PC-3 (cell line): ENCODE measurements at regions not wholly inside any gene's neighbourhood (a gene's known extent, or its start where the extent isn't known, plus 50 kb on each side); places are given as distances from the start of the nearest gene placed in this dataset.
"Not testable (repeated sequence)": the region's sequence is repeated elsewhere in the genome, so short reads cannot be mapped to it uniquely, and the experiment has no call there.

Source experiments
- ATAC-seq: fragments of 200-7000 bp; cut with Tn5 transposase; 2 replicates; pipeline ENCODE4 v1.9.1; 2020; ENCODE audit warnings: mild to moderate bottlenecking, moderate library complexity
- BruUV-seq: library from RNA; stranded (reverse); fragments of 400-500 nt; replicated peaks from 2 replicates; lab custom pipeline; 2021; lab: Mats Ljungman, UMichigan
- CTCF ChIA-PET: fragments of 300-600 bp; sonication (Branson Sonifier 250); formaldehyde crosslinking; loops from one replicate; lab custom pipeline; 2022; ENCODE audit warnings: antibody characterized with exemption; lab: Charles Lee
- POLR2A ChIA-PET: fragments of 300-600 bp; sonication (Branson Sonifier 250); formaldehyde crosslinking; loops from one replicate; lab custom pipeline; 2022; ENCODE audit warnings: antibody characterized with exemption; ENCODE audit not compliant: unreplicated experiment; lab: Charles Lee
- DNase-seq: peaks from one replicate; pipeline ENCODE4 v3.0.0-alpha.2; 2015
- H2AFZ ChIP-seq: fragments of 300-600 bp; sonication (generic); 2 replicates; pipeline ENCODE4 v1.6.0; 2016; ENCODE audit warnings: antibody characterized with exemption, low read length
- H3F3A ChIP-seq: fragments of 300-600 bp; sonication (generic); one replicate; pipeline ENCODE4 v1.6.0; 2017; ENCODE audit warnings: antibody characterized with exemption, low read length, control low read depth, mild to moderate bottlenecking; ENCODE audit not compliant: unreplicated experiment
- H3K27ac ChIP-seq: fragments of 300-600 bp; sonication (generic); 2 replicates; pipeline ENCODE4 v1.5.1; 2016; ENCODE audit warnings: mild to moderate bottlenecking, low read length
- H3K27me3 ChIP-seq: fragments of 300-600 bp; sonication (generic); 2 replicates; pipeline ENCODE4 v1.6.1; 2016; ENCODE audit warnings: low read length, mixed read lengths
- H3K36me3 ChIP-seq: fragments of 300-600 bp; sonication (generic); 2 replicates; pipeline ENCODE4 v1.6.1; 2016; ENCODE audit warnings: low read depth, mixed run types, low read length, mixed read lengths
- H3K4me1 ChIP-seq: fragments of 300-600 bp; sonication (generic); 2 replicates; pipeline ENCODE4 v1.5.1; 2016; ENCODE audit warnings: low read length; ENCODE audit not compliant: insufficient read depth
- H3K4me2 ChIP-seq: fragments of 300-600 bp; sonication (generic); 2 replicates; pipeline ENCODE4 v1.6.0; 2016; ENCODE audit warnings: low read length
- H3K4me3 ChIP-seq: fragments of 300-600 bp; sonication (generic); 2 replicates; pipeline ENCODE4 v1.5.1; 2016; ENCODE audit warnings: mild to moderate bottlenecking, low read length, mixed read lengths
- H3K79me2 ChIP-seq: fragments of 300-600 bp; sonication (generic); 2 replicates; pipeline ENCODE4 v1.6.1; 2017; ENCODE audit warnings: low read length, mixed read lengths
- H3K9ac ChIP-seq: fragments of 300-600 bp; sonication (generic); 2 replicates; pipeline ENCODE4 v1.6.0; 2016; ENCODE audit warnings: mild to moderate bottlenecking, low read length
- H3K9me2 ChIP-seq: fragments of 300-600 bp; sonication (generic); replicated peaks from 2 replicates; pipeline ENCODE4 v1.6.1; 2016; ENCODE audit warnings: mixed run types, low read length, mixed read lengths
- H3K9me3 ChIP-seq: fragments of 300-600 bp; sonication (generic); 2 replicates; pipeline ENCODE4 v1.6.1; 2016; ENCODE audit warnings: low read length, mixed read lengths
- H4K20me1 ChIP-seq: fragments of 300-600 bp; sonication (generic); 2 replicates; pipeline ENCODE4 v1.6.1; 2016; ENCODE audit warnings: low read length, mixed read lengths
- CTCF ChIP-seq: fragments of 300-600 bp; sonication (generic); conservative IDR thresholded peaks from 2 replicates; pipeline ENCODE4 v1.5.1; 2017; ENCODE audit warnings: antibody characterized with exemption, low read depth, mild to moderate bottlenecking, low read length
- EZH2 ChIP-seq: fragments of 300-600 bp; sonication (generic); IDR thresholded peaks from one replicate; pipeline ENCODE4 v1.6.1; 2017; ENCODE audit warnings: antibody characterized with exemption, mild to moderate bottlenecking, low read length; ENCODE audit not compliant: unreplicated experiment
- EZH2phosphoT487 ChIP-seq: fragments of 300-600 bp; sonication (generic); IDR thresholded peaks from 2 replicates; pipeline ENCODE4 v1.6.1; 2018; ENCODE audit warnings: mild to moderate bottlenecking, antibody characterized with exemption, low read length, borderline replicate concordance
- intact Hi-C: fragments of 100-400 bp; cut with micrococcal nuclease; formaldehyde crosslinking; loops from 2 replicates; pipeline ENCODE4 v1.9.0; 2023

GRCh38 chr7:57820477-57820876, 370.5 kb downstream of the ZNF716 start:
- ATAC-seq: no peak
- no peaks in the 10 kb centered on the region for H3K9me3 ChIP-seq

GRCh38 chr7:57821438-57822382, 371.7 kb downstream of the ZNF716 start:
- Histone ChIP-seq H3K27me3 (no peaks in the 10 kb centered on the region), H3K4me1 (no peaks in the 10 kb centered on the region), H4K20me1 (no peaks in the 10 kb centered on the region), H2AFZ (no peak overlapping the region), H3K27ac (no peak overlapping the region), H3F3A (no peaks in the 10 kb centered on the region), H3K9me3 (no peaks in the 10 kb centered on the region), H3K79me2 (no peaks in the 10 kb centered on the region), H3K9ac (no peak overlapping the region), H3K9me2 (no peaks in the 10 kb centered on the region), H3K4me3 (no peak overlapping the region), H3K4me2 (no peak overlapping the region), H3K36me3 (no peaks in the 10 kb centered on the region)
- TF ChIP-seq EZH2phosphoT487 (no peak), EZH2 (no peak), CTCF (no peak)
- ATAC-seq (no peak), DNase-seq (no peak)
- POLR2A ChIA-PET: no interaction called here
- CTCF ChIA-PET: no interaction called here
- no TSS peak for BruUV-seq
- intact Hi-C loops: no loop called here

More at GRCh38 chr7:57820477-57820876, 370.5 kb downstream of the ZNF716 start:
- Histone ChIP-seq H3K4me1 (no peaks in the 10 kb centered on the region), H3K9me2 (no peaks in the 10 kb centered on the region), H3K9ac (no peak overlapping the region), H3K4me2 (no peak overlapping the region), H4K20me1 (no peaks in the 10 kb centered on the region), H3K79me2 (no peaks in the 10 kb centered on the region), H2AFZ (no peak overlapping the region), H3K36me3 (no peaks in the 10 kb centered on the region), H3K27ac (no peak overlapping the region), H3K4me3 (no peak overlapping the region), H3F3A (no peaks in the 10 kb centered on the region), H3K27me3 (no peaks in the 10 kb centered on the region)
- TF ChIP-seq EZH2 (no peak), EZH2phosphoT487 (no peak), CTCF (no peak)
- ChIA-PET POLR2A (no interaction called here), CTCF (no interaction called here)
- DNase-seq: no peak
- intact Hi-C loops: no loop called here
- BruUV-seq: no TSS peak

GRCh38 chr7:57826548-57826947, 376.6 kb downstream of the ZNF716 start:
- H3K36me3 ChIP-seq, ATAC-seq, H3K27ac ChIP-seq, intact Hi-C loops, H3K27me3 ChIP-seq, H2AFZ ChIP-seq, H3K4me1 ChIP-seq, H3K9me3 ChIP-seq, POLR2A ChIA-PET, H3K9ac ChIP-seq, H3K9me2 ChIP-seq, H3K4me2 ChIP-seq, DNase-seq, H3F3A ChIP-seq, BruUV-seq, H3K79me2 ChIP-seq, CTCF ChIA-PET, H4K20me1 ChIP-seq, H3K4me3 ChIP-seq: not testable (repeated sequence)

GRCh38 chr7:57835161-57835560, 385.2 kb downstream of the ZNF716 start:
- H3K27me3 ChIP-seq, BruUV-seq, H2AFZ ChIP-seq, H3K4me2 ChIP-seq, POLR2A ChIA-PET, H3K9me3 ChIP-seq, H3K27ac ChIP-seq, H4K20me1 ChIP-seq, H3K79me2 ChIP-seq, intact Hi-C loops, H3K36me3 ChIP-seq, CTCF ChIA-PET, H3K9ac ChIP-seq, ATAC-seq, H3K9me2 ChIP-seq, H3K4me1 ChIP-seq, H3F3A ChIP-seq, H3K4me3 ChIP-seq, DNase-seq: not testable (repeated sequence)

GRCh38 chr7:57839152-57839551, 389.2 kb downstream of the ZNF716 start:
- H3F3A ChIP-seq, H3K9ac ChIP-seq, H3K27me3 ChIP-seq, H3K79me2 ChIP-seq, H3K4me2 ChIP-seq, BruUV-seq, intact Hi-C loops, ATAC-seq, H2AFZ ChIP-seq, H3K36me3 ChIP-seq, H4K20me1 ChIP-seq, DNase-seq, H3K4me1 ChIP-seq, CTCF ChIA-PET, POLR2A ChIA-PET, H3K27ac ChIP-seq, H3K9me2 ChIP-seq, H3K4me3 ChIP-seq, H3K9me3 ChIP-seq: not testable (repeated sequence)
